Body of pancreas (tissue), 4 donors: ENCODE measurements at regions not wholly inside any gene's neighbourhood (a gene's known extent, or its start where the extent isn't known, plus 50 kb on each side); places are given as distances from the start of the nearest gene placed in this dataset.
"Not testable (repeated sequence)": the region's sequence is repeated elsewhere in the genome, so short reads cannot be mapped to it uniquely, and the experiment has no call there.

Experiments
- ATAC-seq: fragments of 150-250 bp; one replicate; pipeline ENCODE4 v1.9.1; 2016
- DNase-seq, 4 donors: peaks; one replicate each; pipeline ENCODE4 v3.0.0-alpha.2; 2019
- H3K27ac ChIP-seq, 4 donors: fragments of 200-600 bp; sonication (generic); 1 replicate in 3 of 4; 2 replicates in 1 of 4; pipeline versions ENCODE4 v1.5.1 to v1.6.1; 2016 to 2019; ENCODE audit warnings: mild to moderate bottlenecking in 1 of 4, mixed read lengths in 1 of 4, moderate library complexity in 1 of 4
- H3K27me3 ChIP-seq, 2 donors: fragments of 200-600 bp; sonication (generic); one replicate each; pipeline ENCODE4 v1.6.0; 2016; ENCODE audit warnings: mild to moderate bottlenecking in 1 of 2
- H3K36me3 ChIP-seq, 2 donors: fragments of 200-600 bp; sonication (generic); replicated peaks in 1 of 2; 2 replicates each; pipeline ENCODE4 v1.5.1; 2016; ENCODE audit warnings: low read depth in 2 of 2; ENCODE audit not compliant: insufficient read depth in 1 of 2
- H3K4me1 ChIP-seq: fragments of 200-600 bp; sonication (generic); one replicate; pipeline ENCODE4 v1.6.0; 2016
- H3K4me3 ChIP-seq, 2 donors: fragments of 200-600 bp; sonication (generic); 1 replicate in 1 of 2; 2 replicates in 1 of 2; pipeline ENCODE4 v1.5.1; 2016 to 2019
- H3K9me3 ChIP-seq, 3 donors: fragments of 200-600 bp; sonication (generic); 1 replicate in 2 of 3; 2 replicates in 1 of 3; pipeline ENCODE4 v1.5.1; 2016
- POLR2A ChIP-seq, 3 donors: fragments of 450-650 bp; IDR thresholded peaks; one replicate each; pipeline ENCODE4 v1.6.1; 2016; ENCODE audit warnings: antibody characterized with exemption in 3 of 3, mild to moderate bottlenecking in 2 of 3
- WGBS, 2 donors: methylation state at CpG; one replicate each; pipeline ENCODE4 v1.1.5; 2017; 5-methylcytosine and 5-hydroxymethylcytosine counted together
- intact Hi-C: fragments of 100-400 bp; cut with DNase I; formaldehyde crosslinking; loops from one replicate; pipeline ENCODE4 v1.15.1; 2023
- TF ChIP-seq, protein P1 (sequence below), 7 experiments: fragments of 450-650 bp in 4 of 7; fragments of 200-600 bp in 3 of 7; sonication (generic) in 3 of 7; IDR thresholded peaks; one replicate each; pipeline ENCODE4 v1.5.1; 2016 to 2019; ENCODE audit warnings: antibody characterized with exemption in 7 of 7

DNA sequence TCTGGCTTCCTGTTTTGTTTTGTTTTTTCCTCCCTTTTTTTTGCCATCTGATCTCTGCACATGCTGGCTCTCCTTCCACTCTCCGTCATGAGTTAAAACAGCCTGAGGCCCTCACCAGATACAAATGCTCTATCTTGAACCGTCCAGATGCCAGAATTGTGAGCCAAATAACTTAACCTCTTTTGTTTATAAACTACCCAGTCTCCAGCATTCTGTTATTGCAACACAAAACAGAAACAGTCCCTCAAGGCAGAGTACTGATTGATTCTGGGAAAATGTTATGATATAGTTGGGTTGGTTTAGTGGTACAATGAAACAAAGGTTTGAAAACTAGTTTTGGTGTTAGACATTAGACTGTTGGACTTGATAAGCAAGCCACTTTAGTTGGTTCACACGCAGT is 1390.0 kb upstream of the RAG2 start:
- Histone ChIP-seq H3K36me3 (no peaks in the 10 kb centered on the region), H3K9me3 (no peaks in the 10 kb centered on the region), H3K27ac (no peak overlapping the region), H3K4me3 (no peak overlapping the region), H3K27me3 (no peaks in the 10 kb centered on the region), H3K4me1 (no peaks in the 10 kb centered on the region)
- no peak for TF ChIP-seq POLR2A (IDR thresholded peaks at IDR 0.05)
- TF ChIP-seq, protein P1, sequence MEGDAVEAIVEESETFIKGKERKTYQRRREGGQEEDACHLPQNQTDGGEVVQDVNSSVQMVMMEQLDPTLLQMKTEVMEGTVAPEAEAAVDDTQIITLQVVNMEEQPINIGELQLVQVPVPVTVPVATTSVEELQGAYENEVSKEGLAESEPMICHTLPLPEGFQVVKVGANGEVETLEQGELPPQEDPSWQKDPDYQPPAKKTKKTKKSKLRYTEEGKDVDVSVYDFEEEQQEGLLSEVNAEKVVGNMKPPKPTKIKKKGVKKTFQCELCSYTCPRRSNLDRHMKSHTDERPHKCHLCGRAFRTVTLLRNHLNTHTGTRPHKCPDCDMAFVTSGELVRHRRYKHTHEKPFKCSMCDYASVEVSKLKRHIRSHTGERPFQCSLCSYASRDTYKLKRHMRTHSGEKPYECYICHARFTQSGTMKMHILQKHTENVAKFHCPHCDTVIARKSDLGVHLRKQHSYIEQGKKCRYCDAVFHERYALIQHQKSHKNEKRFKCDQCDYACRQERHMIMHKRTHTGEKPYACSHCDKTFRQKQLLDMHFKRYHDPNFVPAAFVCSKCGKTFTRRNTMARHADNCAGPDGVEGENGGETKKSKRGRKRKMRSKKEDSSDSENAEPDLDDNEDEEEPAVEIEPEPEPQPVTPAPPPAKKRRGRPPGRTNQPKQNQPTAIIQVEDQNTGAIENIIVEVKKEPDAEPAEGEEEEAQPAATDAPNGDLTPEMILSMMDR (IDR thresholded peaks at IDR 0.05), result no peak
- DNase-seq (peak in 1 of 4 donors; percentile 3), ATAC-seq (no peak)
- intact Hi-C loops, result no loop called here
- 13 to 16% methylated on average over 3 of the region's 3 CpGs for WGBS, 2 donors

GRCh38 chr11:37984991-37985390 is 1387.0 kb upstream of the RAG2 start:
- H3K36me3 ChIP-seq, result no peaks in the 10 kb centered on the region
- H3K4me3 ChIP-seq, result no peak overlapping the region
- H3K27ac ChIP-seq, result no peak overlapping the region
- no peaks in the 10 kb centered on the region for H3K27me3 ChIP-seq
- H3K4me1 ChIP-seq, result no peaks in the 10 kb centered on the region
- WGBS, 2 donors, result 70 to 72% methylated on average over 1 of the region's 1 CpG
- TF ChIP-seq, protein P1 (IDR thresholded peaks at IDR 0.05), result no peak
- TF ChIP-seq POLR2A (IDR thresholded peaks at IDR 0.05), result no peak
- DNase-seq (no peak), ATAC-seq (no peak)
- H3K9me3 ChIP-seq, result no peaks in the 10 kb centered on the region
- intact Hi-C loops, result no loop called here

DNA sequence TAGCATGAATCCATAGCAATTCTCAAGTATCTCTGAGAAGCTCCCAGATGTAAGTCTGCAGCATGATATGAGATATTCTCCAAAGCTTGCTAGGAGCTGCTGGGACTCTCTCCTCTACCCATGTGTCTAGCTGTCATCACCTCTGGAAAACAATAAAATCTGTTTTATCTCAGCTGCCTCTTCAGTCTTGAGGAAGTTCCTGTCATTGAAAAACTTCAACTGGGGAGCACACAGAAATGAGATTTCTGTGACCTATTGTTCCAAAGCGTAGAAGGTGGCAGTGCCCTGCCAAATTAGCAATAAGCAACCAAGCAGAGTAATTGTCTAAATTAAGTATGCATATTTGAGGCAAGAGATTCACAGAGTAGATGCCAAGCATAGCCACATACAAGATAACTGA is 1380.6 kb upstream of the RAG2 start:
- H3K36me3 ChIP-seq, result no peaks in the 10 kb centered on the region
- TF ChIP-seq, protein P1 (IDR thresholded peaks at IDR 0.05), result no peak
- TF ChIP-seq POLR2A (IDR thresholded peaks at IDR 0.05), result no peak
- no peaks in the 10 kb centered on the region for H3K27me3 ChIP-seq
- no peak overlapping the region for H3K27ac ChIP-seq
- ATAC-seq (no peak), DNase-seq (no peak)
- no peaks in the 10 kb centered on the region for H3K9me3 ChIP-seq
- 71 to 72% methylated on average over 1 of the region's 1 CpG for WGBS, 2 donors
- intact Hi-C loops, result no loop called here
- peaks cover 5% of the 10 kb centered on the region for H3K4me1 ChIP-seq
- H3K4me3 ChIP-seq, result no peak overlapping the region

GRCh38 chr11:37973941-37974340 is 1375.9 kb upstream of the RAG2 start:
- TF ChIP-seq, protein P1 (IDR thresholded peaks at IDR 0.05), result no peak
- no peak for TF ChIP-seq POLR2A (IDR thresholded peaks at IDR 0.05)
- 45 to 49% methylated on average over 2 of the region's 2 CpGs for WGBS, 2 donors
- Histone ChIP-seq H3K4me1 (peaks cover 15% of the 10 kb centered on the region), H3K4me3 (no peak overlapping the region), H3K27ac (no peak overlapping the region), H3K36me3 (no peaks in the 10 kb centered on the region), H3K27me3 (no peaks in the 10 kb centered on the region), H3K9me3 (no peaks in the 10 kb centered on the region)
- intact Hi-C loops, result no loop called here
- DNase-seq (no peak), ATAC-seq (no peak)

DNA sequence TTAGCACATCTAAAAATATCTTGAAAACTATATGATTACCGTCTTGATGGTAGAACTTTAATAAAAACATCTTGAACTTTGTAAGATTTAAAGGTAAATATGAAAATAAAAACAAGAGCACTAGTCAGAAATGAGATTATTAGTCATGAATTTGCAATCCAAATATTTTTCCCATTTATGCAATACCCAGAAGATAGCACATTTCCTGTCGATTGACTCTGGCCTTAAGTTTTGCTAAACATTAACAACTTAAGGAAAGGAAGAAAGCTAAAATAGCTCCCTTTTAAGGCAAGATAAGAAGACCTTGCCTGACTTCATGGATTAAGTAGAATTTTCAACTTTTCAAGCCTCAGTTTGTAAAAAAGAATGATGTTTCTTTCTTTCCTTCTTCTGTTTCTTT is 1374.7 kb upstream of the RAG2 start:
- TF ChIP-seq, protein P1 (IDR thresholded peaks at IDR 0.05), result no peak
- no peak for TF ChIP-seq POLR2A (IDR thresholded peaks at IDR 0.05)
- no peaks in the 10 kb centered on the region for H3K36me3 ChIP-seq
- DNase-seq (no peak), ATAC-seq (no peak)
- WGBS, 2 donors, result 32 to 34% methylated on average over 2 of the region's 2 CpGs
- no peak overlapping the region for H3K27ac ChIP-seq
- H3K4me3 ChIP-seq, result no peak overlapping the region
- intact Hi-C loops, result no loop called here
- H3K27me3 ChIP-seq, result no peaks in the 10 kb centered on the region
- peaks cover 15% of the 10 kb centered on the region for H3K4me1 ChIP-seq
- no peaks in the 10 kb centered on the region for H3K9me3 ChIP-seq

GRCh38 chr11:37969336-37969735 is 1371.3 kb upstream of the RAG2 start:
- H3K27me3 ChIP-seq, H3K4me3 ChIP-seq, H3K36me3 ChIP-seq, ATAC-seq, DNase-seq, intact Hi-C loops, H3K27ac ChIP-seq, H3K9me3 ChIP-seq: not testable (repeated sequence)
- 89 to 91% methylated on average over 4 of the region's 4 CpGs for WGBS, 2 donors
- H3K4me1 ChIP-seq, result peaks cover 15% of the 10 kb centered on the region
